ENCODE measurements at regions not wholly inside any gene's neighbourhood (a gene's known extent, or its start where the extent isn't known, plus 50 kb on each side); places are given as distances from the start of the nearest gene placed in this dataset.

- TF ChIP-seq CTCF (conservative IDR thresholded peaks at IDR 0.05; ENCODE audit: low read depth, low read length) (no peak), EZH2 (IDR thresholded peaks at IDR 0.05; ENCODE audit: low read length, unreplicated experiment) (no peak), EZH2phosphoT487 (IDR thresholded peaks at IDR 0.05; ENCODE audit: borderline replicate concordance, low read length) (no peak)
Measured at GRCh38 chr13:107764046-107764445, 451.3 kb downstream of the LIG4 start.

Measured in PC-3 (cell line).